Hepatocyte (in vitro differentiated cells): ENCODE measurements at regions not wholly inside any gene's neighbourhood (a gene's known extent, or its start where the extent isn't known, plus 50 kb on each side); places are given as distances from the start of the nearest gene placed in this dataset.

ENCODE experiments used
- CTCF ChIP-seq: fragments of 200-600 bp; sonication (generic); IDR thresholded peaks from 2 replicates; pipeline ENCODE4 v1.5.1; 2016; ENCODE audit warnings: antibody characterized with exemption, mild to moderate bottlenecking; ENCODE audit not compliant: poor library complexity
- EZH2 ChIP-seq: fragments of 200-600 bp; sonication (generic); IDR thresholded peaks from 2 replicates; pipeline ENCODE4 v1.6.1; 2016; ENCODE audit warnings: antibody characterized with exemption, mild to moderate bottlenecking, borderline replicate concordance
- EZH2phosphoT487 ChIP-seq: fragments of 200-600 bp; sonication (generic); IDR thresholded peaks from one replicate; pipeline ENCODE4 v1.6.1; 2018; ENCODE audit warnings: antibody characterized with exemption, mild to moderate bottlenecking, low read depth, moderate library complexity; ENCODE audit not compliant: unreplicated experiment, severe bottlenecking

DNA sequence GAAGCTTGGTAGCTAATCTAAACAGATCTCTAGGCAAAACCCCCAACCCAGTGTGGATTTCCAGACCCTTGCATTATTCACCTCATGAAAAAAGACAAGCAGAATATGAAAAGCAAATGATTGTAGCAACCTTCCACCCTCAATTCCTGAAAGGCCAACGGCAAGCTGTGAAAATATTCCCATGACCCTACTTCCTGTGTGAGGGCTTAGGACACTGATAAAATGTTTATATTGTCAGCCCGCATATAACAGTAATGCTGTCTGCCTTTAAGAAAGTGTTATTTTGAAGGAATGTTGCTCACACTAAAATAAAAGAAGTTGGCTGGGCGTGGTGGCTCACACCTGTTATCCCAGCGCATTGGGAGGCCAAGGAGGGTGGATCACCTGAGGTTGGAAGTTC, 233.5 kb upstream of the NRIP1 start:
- no peak for TF ChIP-seq CTCF
- no peak for TF ChIP-seq EZH2phosphoT487
- no peak for TF ChIP-seq EZH2
